ENCODE measurements at regions not wholly inside any gene's neighbourhood (a gene's known extent, or its start where the extent isn't known, plus 50 kb on each side); places are given as distances from the start of the nearest gene placed in this dataset.

DNA sequence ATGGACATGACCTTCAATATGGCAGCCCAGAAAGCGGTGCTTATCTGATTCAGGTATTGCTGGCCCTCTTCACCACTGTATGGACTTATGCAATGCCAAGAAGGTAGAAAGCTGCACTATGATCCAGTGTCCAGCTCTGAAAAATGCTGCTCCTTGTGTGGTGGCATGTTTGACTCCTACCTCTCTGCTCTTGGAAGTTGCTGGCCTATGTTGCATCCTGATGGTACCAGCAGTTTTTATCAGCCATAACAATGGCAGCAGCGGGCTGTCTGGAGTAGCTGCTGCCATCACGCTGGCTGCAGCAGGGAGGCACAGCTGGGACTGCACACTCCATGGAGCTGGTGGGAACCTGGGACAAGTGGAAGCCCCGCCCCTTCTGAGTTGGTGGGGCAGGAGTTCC, 53.1 kb upstream of the MED9 start:
- peak in 1 of 2 experiments; percentile 24 for DNase-seq
- peaks cover 15% of the 10 kb centered on the region for H3K9me3 ChIP-seq (replicated peaks)
- H3K36me3 ChIP-seq, result no peaks in the 10 kb centered on the region
- H3K27me3 ChIP-seq, result no peaks in the 10 kb centered on the region
- peaks cover 29% of the 10 kb centered on the region for H3K4me1 ChIP-seq
- no peak overlapping the region for H3K27ac ChIP-seq
- no peak overlapping the region for H3K4me3 ChIP-seq

GRCh38 chr17:17424552-17424951, 52.2 kb upstream of the MED9 start:
- H3K4me1 ChIP-seq, result peaks cover 28% of the 10 kb centered on the region
- H3K27ac ChIP-seq, result no peak overlapping the region
- peak in 1 of 2 experiments; percentile 26 for DNase-seq
- H3K9me3 ChIP-seq (replicated peaks), result peaks cover 15% of the 10 kb centered on the region
- H3K4me3 ChIP-seq, result no peak overlapping the region
- H3K27me3 ChIP-seq, result no peaks in the 10 kb centered on the region
- no peaks in the 10 kb centered on the region for H3K36me3 ChIP-seq

DNA sequence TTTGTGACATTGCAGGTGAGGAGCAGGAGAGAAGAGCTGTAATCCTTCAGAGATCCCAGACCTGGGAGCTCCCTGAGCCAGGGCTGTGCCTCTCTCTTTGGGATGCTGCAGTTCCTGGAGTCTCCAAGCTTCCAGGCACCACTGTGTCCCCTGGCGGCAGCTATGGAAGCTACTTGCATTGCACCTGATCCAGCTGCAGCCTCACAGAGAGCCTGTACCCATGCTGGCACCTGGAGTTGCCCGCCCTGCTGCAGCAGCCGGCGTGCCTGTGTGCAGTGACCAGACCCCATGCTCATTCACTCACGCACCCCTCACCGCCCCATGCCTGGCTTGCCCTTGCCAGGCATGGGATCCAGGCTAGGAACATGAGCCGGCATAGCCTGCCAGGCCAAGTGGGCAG, 51.8 kb upstream of the MED9 start:
- Histone ChIP-seq H3K36me3 (no peaks in the 10 kb centered on the region), H3K27ac (no peak overlapping the region), H3K27me3 (no peaks in the 10 kb centered on the region), H3K9me3 (replicated peaks) (peaks cover 18% of the 10 kb centered on the region), H3K4me1 (peaks cover 25% of the 10 kb centered on the region), H3K4me3 (no peak overlapping the region)
- no peak for DNase-seq

- Histone ChIP-seq H3K36me3 (no peaks in the 10 kb centered on the region), H3K27me3 (no peaks in the 10 kb centered on the region), H3K4me1 (peaks cover 21% of the 10 kb centered on the region), H3K27ac (no peak overlapping the region), H3K4me3 (no peak overlapping the region), H3K9me3 (replicated peaks) (peaks cover 24% of the 10 kb centered on the region)
- peak; percentile 69 to 91 for DNase-seq
Measured at GRCh38 chr17:17425591-17425990, 51.2 kb upstream of the MED9 start.

- Histone ChIP-seq H3K4me3 (no peak overlapping the region), H3K27me3 (no peaks in the 10 kb centered on the region), H3K9me3 (replicated peaks) (peaks cover 27% of the 10 kb centered on the region), H3K36me3 (no peaks in the 10 kb centered on the region), H3K4me1 (peaks cover 21% of the 10 kb centered on the region), H3K27ac (no peak overlapping the region)
- DNase-seq, result no peak
Measured at GRCh38 chr17:17426184-17426583, 50.6 kb upstream of the MED9 start.

All from SJCRH30 (cell line).